NT2/D1 (cell line): ENCODE measurements at regions not wholly inside any gene's neighbourhood (a gene's known extent, or its start where the extent isn't known, plus 50 kb on each side); places are given as distances from the start of the nearest gene placed in this dataset.
A peak's percentile ranks its signal among the peaks of the same experiment; 100 is the strongest.
"Not testable (repeated sequence)": the region's sequence is repeated elsewhere in the genome, so short reads cannot be mapped to it uniquely, and the experiment has no call there.

Source experiments
- DNase-seq: peaks from one replicate; pipeline ENCODE4 v3.0.0-alpha.2; 2011; ENCODE audit warnings: low read depth, low spot score
- H3K27me3 ChIP-seq: 2 replicates; pipeline ENCODE4 v1.6.0; 2011; ENCODE audit warnings: mild to moderate bottlenecking; ENCODE audit not compliant: insufficient read length, insufficient read depth
- H3K36me3 ChIP-seq: 2 replicates; pipeline ENCODE4 v1.6.1; 2011; ENCODE audit warnings: mild to moderate bottlenecking, low read length, mixed read lengths; ENCODE audit not compliant: insufficient read depth, insufficient read length
- H3K4me1 ChIP-seq: 2 replicates; pipeline ENCODE4 v1.5.1; 2011; ENCODE audit not compliant: insufficient read depth, insufficient read length
- H3K4me3 ChIP-seq: 2 replicates; pipeline ENCODE4 v1.5.1; 2011; ENCODE audit warnings: low read depth; ENCODE audit not compliant: insufficient read length
- H3K9ac ChIP-seq: 2 replicates; pipeline ENCODE4 v1.6.0; 2011; ENCODE audit warnings: low read depth; ENCODE audit not compliant: insufficient read length
- H3K9me3 ChIP-seq: 2 replicates; pipeline ENCODE4 v1.5.1; 2011; ENCODE audit warnings: mild to moderate bottlenecking, low read length; ENCODE audit not compliant: insufficient read depth
- SUZ12 ChIP-seq: IDR thresholded peaks from 2 replicates; pipeline ENCODE4 v1.6.1; 2011; ENCODE audit not compliant: insufficient read length, insufficient read depth; ENCODE audit errors: extremely low read depth
- YY1 ChIP-seq: IDR thresholded peaks from 2 replicates; pipeline ENCODE4 v1.6.1; 2011; ENCODE audit not compliant: insufficient read length, insufficient read depth
- ZNF274 ChIP-seq: IDR thresholded peaks from 2 replicates; pipeline ENCODE4 v1.6.1; 2011; ENCODE audit warnings: mild to moderate bottlenecking, low read depth, low read length

GRCh38 chrX:115840729-115841409 lies 279.9 kb downstream of the PLS3 start:
- DNase-seq, H3K27me3 ChIP-seq, H3K9ac ChIP-seq, H3K36me3 ChIP-seq, H3K4me1 ChIP-seq, H3K9me3 ChIP-seq: not testable (repeated sequence)
- peak overlapping the region; percentile 21 for H3K4me3 ChIP-seq

- not testable (repeated sequence) for H3K36me3 ChIP-seq, DNase-seq, H3K9me3 ChIP-seq, H3K9ac ChIP-seq, H3K27me3 ChIP-seq, H3K4me3 ChIP-seq, H3K4me1 ChIP-seq
Observed at GRCh38 chrX:115850986-115851385, 290.0 kb downstream of the PLS3 start.

GRCh38 chrX:115853260-115853659 lies 292.3 kb downstream of the PLS3 start:
- DNase-seq, H3K27me3 ChIP-seq, H3K36me3 ChIP-seq, H3K4me1 ChIP-seq, H3K4me3 ChIP-seq, H3K9me3 ChIP-seq, H3K9ac ChIP-seq: not testable (repeated sequence)

GRCh38 chrX:115881170-115881569 lies 289.4 kb upstream of the AGTR2 start:
- H3K9me3 ChIP-seq, H3K4me1 ChIP-seq, DNase-seq, H3K9ac ChIP-seq, H3K4me3 ChIP-seq, H3K36me3 ChIP-seq, H3K27me3 ChIP-seq: not testable (repeated sequence)

- not testable (repeated sequence) for DNase-seq, H3K4me1 ChIP-seq, H3K4me3 ChIP-seq
Observed at GRCh38 chrX:115884121-115884520, 286.4 kb upstream of the AGTR2 start.

GRCh38 chrX:115888041-115888440 lies 282.5 kb upstream of the AGTR2 start:
- not testable (repeated sequence) for H3K9me3 ChIP-seq, H3K9ac ChIP-seq, H3K4me1 ChIP-seq, DNase-seq, H3K27me3 ChIP-seq, H3K4me3 ChIP-seq
- H3K36me3 ChIP-seq: peaks cover 17% of the 10 kb centered on the region

More at GRCh38 chrX:115884121-115884520, 286.4 kb upstream of the AGTR2 start:
- H3K36me3 ChIP-seq, H3K27me3 ChIP-seq, H3K9me3 ChIP-seq, H3K9ac ChIP-seq: not testable (repeated sequence)

- not testable (repeated sequence) for H3K4me1 ChIP-seq, DNase-seq, H3K9ac ChIP-seq, H3K27me3 ChIP-seq, H3K4me3 ChIP-seq, H3K9me3 ChIP-seq
- peaks cover 17% of the 10 kb centered on the region for H3K36me3 ChIP-seq
Observed at GRCh38 chrX:115888519-115888918, 282.0 kb upstream of the AGTR2 start.

GRCh38 chrX:115889121-115889890 lies 281.2 kb upstream of the AGTR2 start:
- Histone ChIP-seq H3K4me1 (no peaks in the 10 kb centered on the region), H3K9me3 (no peaks in the 10 kb centered on the region), H3K9ac (no peak overlapping the region), H3K36me3 (peaks cover 17% of the 10 kb centered on the region), H3K4me3 (no peak overlapping the region), H3K27me3 (no peaks in the 10 kb centered on the region)
- no peak for TF ChIP-seq SUZ12
- no peak for TF ChIP-seq ZNF274
- no peak for TF ChIP-seq YY1
- DNase-seq: no peak
